HL-60/S4 treated with retinoic acid at 250 ng/mL for 4 days and 3 days (cell line): ENCODE measurements at regions not wholly inside any gene's neighbourhood (a gene's known extent, or its start where the extent isn't known, plus 50 kb on each side); places are given as distances from the start of the nearest gene placed in this dataset.

Experiments
- in situ Hi-C: fragments of 300-500 bp; cut with MboI; formaldehyde crosslinking; loops from 2 replicates; pipeline ENCODE4 v1.7.0; 2022; ENCODE audit warnings: low sequenced_read_pairs

- in situ Hi-C loops: loop anchor here (25.0 kb wide), 1 partner anchor 231 kb away; no protein-coding TSS in a partner anchor
Observed at GRCh38 chr1:110768605-110769004, 93.9 kb upstream of the KCNA3 start.

- in situ Hi-C loops: loop anchor here (25.0 kb wide), 1 partner anchor 229 kb away; no protein-coding TSS in a partner anchor
Observed at GRCh38 chr1:110766336-110766647, 91.6 kb upstream of the KCNA3 start.

GRCh38 chr1:110765640-110766335 is 91.0 kb upstream of the KCNA3 start:
- in situ Hi-C loops: loop anchor here (25.0 kb wide), 1 partner anchor 228 kb away; no protein-coding TSS in a partner anchor

GRCh38 chr1:110763149-110763548 is 88.4 kb upstream of the KCNA3 start:
- in situ Hi-C loops: loop anchor here (25.0 kb wide), 1 partner anchor 226 kb away; no protein-coding TSS in a partner anchor

GRCh38 chr1:110760321-110760720 is 85.6 kb upstream of the KCNA3 start:
- in situ Hi-C loops: loop anchor here (25.0 kb wide), 1 partner anchor 223 kb away; no protein-coding TSS in a partner anchor

- in situ Hi-C loops: loop anchor here (25.0 kb wide), 1 partner anchor 219 kb away; no protein-coding TSS in a partner anchor
Observed at GRCh38 chr1:110756506-110756905, 81.8 kb upstream of the KCNA3 start.

- in situ Hi-C loops: loop anchor here (25.0 kb wide), 1 partner anchor 216 kb away; no protein-coding TSS in a partner anchor
Observed at GRCh38 chr1:110752941-110753725, 78.4 kb upstream of the KCNA3 start.

GRCh38 chr1:110750562-110750961 is 75.8 kb upstream of the KCNA3 start:
- in situ Hi-C loops: loop anchor here (25.0 kb wide), 1 partner anchor 213 kb away; no protein-coding TSS in a partner anchor

GRCh38 chr1:110749960-110750359 is 75.2 kb upstream of the KCNA3 start:
- in situ Hi-C loops: loop anchor here (25.0 kb wide), 1 partner anchor 213 kb away; no protein-coding TSS in a partner anchor

- in situ Hi-C loops: no loop called here
Observed at GRCh38 chr1:110746644-110747259, 72.0 kb upstream of the KCNA3 start.

GRCh38 chr1:110743397-110743796 is 68.7 kb upstream of the KCNA3 start:
- in situ Hi-C loops: no loop called here

GRCh38 chr1:110736900-110737605 is 62.3 kb upstream of the KCNA3 start:
- in situ Hi-C loops: no loop called here

GRCh38 chr1:110734133-110734680 is 59.5 kb upstream of the KCNA3 start:
- in situ Hi-C loops: no loop called here

GRCh38 chr1:110731529-110731928 is 56.8 kb upstream of the KCNA3 start:
- in situ Hi-C loops: no loop called here

GRCh38 chr1:110728388-110729001 is 53.8 kb upstream of the KCNA3 start:
- in situ Hi-C loops: no loop called here

- in situ Hi-C loops: no loop called here
Observed at GRCh38 chr1:110727246-110727645, 52.5 kb upstream of the KCNA3 start.

GRCh38 chr1:110726755-110727154 is 52.0 kb upstream of the KCNA3 start:
- in situ Hi-C loops: no loop called here
